ENCODE measurements at regions not wholly inside any gene's neighbourhood (a gene's known extent, or its start where the extent isn't known, plus 50 kb on each side); places are given as distances from the start of the nearest gene placed in this dataset.

- no peak overlapping the region for H3K4me3 ChIP-seq (replicated peaks in 1 of 3; ENCODE audit: insufficient read depth in 1 of 3, low read depth in 2 of 3, low read length in 3 of 3)
- no peaks in the 10 kb centered on the region for H3K9me3 ChIP-seq (ENCODE audit: low read length)
- no peak overlapping the region for H3K4me2 ChIP-seq (ENCODE audit: low read depth, low read length)
- intact Hi-C loops (cut with micrococcal nuclease; ENCODE audit: unreplicated experiment) (no loop called here), in situ Hi-C loops (cut with HindIII; ENCODE audit: extremely low pct_ligation_motif_present, low pct_unique_long_range_greater_than_20kb) (loop anchor here (5.0 kb wide), 1 partner anchor 158 kb away; no protein-coding TSS in a partner anchor)
- ChIA-PET POLR2A (no interaction called here), CTCF (ENCODE audit: low intra/inter-chr PET ratio, low total read pairs) (no interaction called here)
- no peaks in the 10 kb centered on the region for H4K20me1 ChIP-seq (ENCODE audit: insufficient read depth, low read length)
- ATAC-seq, result no peak
- no peak for FAIRE-seq
- H3K79me2 ChIP-seq (ENCODE audit: insufficient read depth, low read length), result no peaks in the 10 kb centered on the region
- H3K36me3 ChIP-seq (replicated peaks in 1 of 2; ENCODE audit: control insufficient read depth in 1 of 2, insufficient read depth in 2 of 2, low read length in 2 of 2), result no peaks in the 10 kb centered on the region
- 21% methylated on average over 4 of the region's 4 CpGs for WGBS (ENCODE audit: low lambda C conversion rate)
- no peaks in the 10 kb centered on the region for H3K4me1 ChIP-seq (ENCODE audit: insufficient read depth, low read length)
- H2AFZ ChIP-seq (ENCODE audit: low read length), result no peak overlapping the region
- H3K27me3 ChIP-seq (ENCODE audit: control insufficient read depth in 1 of 2, insufficient read depth in 2 of 2, low read length in 2 of 2), result no peaks in the 10 kb centered on the region
- no peak overlapping the region for H3K27ac ChIP-seq (ENCODE audit: extremely low read length, insufficient read depth, low read length)
- TF ChIP-seq ZNF275 (CRISPR knock-in tag; IDR thresholded peaks at IDR 0.05; ENCODE audit: borderline replicate concordance) (no peak), THAP7 (CRISPR knock-in tag; IDR thresholded peaks at IDR 0.05) (no peak), SNAPC5 (CRISPR knock-in tag; IDR thresholded peaks at IDR 0.05; ENCODE audit: borderline replicate concordance) (no peak), ZNF703 (CRISPR knock-in tag; IDR thresholded peaks at IDR 0.05; ENCODE audit: borderline replicate concordance) (no peak), IRF9 (CRISPR knock-in tag; IDR thresholded peaks at IDR 0.05; ENCODE audit: borderline replicate concordance) (no peak), ARHGAP35 (CRISPR knock-in tag; IDR thresholded peaks at IDR 0.05; ENCODE audit: borderline replicate concordance) (no peak), ZNF614 (CRISPR knock-in tag; IDR thresholded peaks at IDR 0.05; ENCODE audit: borderline replicate concordance) (no peak), AKAP8 (CRISPR knock-in tag; IDR thresholded peaks at IDR 0.05) (no peak), MIER3 (CRISPR knock-in tag; IDR thresholded peaks at IDR 0.05; ENCODE audit: borderline replicate concordance) (no peak), ZFP36L2 (CRISPR knock-in tag; IDR thresholded peaks at IDR 0.05) (no peak), ZNF740 (CRISPR knock-in tag; IDR thresholded peaks at IDR 0.05) (no peak)
- no peak for DNase-seq (ENCODE audit: low spot score)
- no TSS peak for BruUV-seq (replicated peaks)
- H3K9ac ChIP-seq (ENCODE audit: insufficient read depth, low read depth, low read length), result no peak overlapping the region
Measured at GRCh38 chr12:108455706-108456105, 59.4 kb upstream of the FICD start.
